Adrenal gland (tissue), 9 donors: ENCODE measurements at regions not wholly inside any gene's neighbourhood (a gene's known extent, or its start where the extent isn't known, plus 50 kb on each side); places are given as distances from the start of the nearest gene placed in this dataset.

ENCODE experiments used
- DNase-seq, 7 donors: peaks; one replicate each; pipeline ENCODE4 v3.0.0-alpha.2; 2019 to 2020
- H3K27ac ChIP-seq, 5 donors: fragments of 200-600 bp; sonication (generic) in 4 of 5; 1 replicate in 3 of 5; 2 replicates in 2 of 5; pipeline versions ENCODE4 v1.5.1 to v1.8.0; 2016 to 2020; ENCODE audit warnings: mild to moderate bottlenecking in 1 of 5
- H3K27me3 ChIP-seq: fragments of 200-600 bp; 2 replicates; pipeline ENCODE4 v1.8.0; 2021
- H3K36me3 ChIP-seq, 2 donors: fragments of 200-600 bp; replicated peaks in 1 of 2; 1 replicate in 1 of 2; 2 replicates in 1 of 2; pipeline versions ENCODE4 v1.5.1 to v1.8.0; 2018 to 2022
- H3K4me1 ChIP-seq, 2 donors: fragments of 200-600 bp; replicated peaks in 1 of 2; 1 replicate in 1 of 2; 2 replicates in 1 of 2; pipeline versions ENCODE4 v1.5.1 to v1.8.0; 2018 to 2021
- H3K4me3 ChIP-seq, 4 donors: fragments of 200-600 bp; sonication (generic) in 3 of 4; one replicate each; pipeline ENCODE4 v1.5.1; 2016 to 2018
- H3K9me3 ChIP-seq, 3 donors: fragments of 200-600 bp; sonication (generic) in 1 of 3; replicated peaks in 1 of 3; 1 replicate in 2 of 3; 2 replicates in 1 of 3; pipeline versions ENCODE4 v1.5.1 to v1.8.0; 2016 to 2021
- CTCF ChIP-seq, 6 experiments: fragments of 450-650 bp in 4 of 6; fragments of 200-600 bp in 2 of 6; sonication (generic) in 1 of 6; IDR thresholded peaks; 1 replicate in 5 of 6; 2 replicates in 1 of 6; pipeline versions ENCODE4 v1.5.1 to v1.8.0; 2016 to 2021; ENCODE audit warnings: antibody characterized with exemption in 6 of 6, mild to moderate bottlenecking in 2 of 6, moderate library complexity in 1 of 6
- POLR2A ChIP-seq, 2 donors: fragments of 450-650 bp; IDR thresholded peaks; one replicate each; pipeline ENCODE4 v1.6.1; 2017; ENCODE audit warnings: antibody characterized with exemption in 2 of 2, mild to moderate bottlenecking in 2 of 2, moderate library complexity in 1 of 2
- WGBS, 4 donors: extraction: QIAGEN DNeasy Blood & Tissue Kit in 2 of 4; methylation state at CpG; one replicate each; pipeline versions ENCODE4 v1.1.5 to v1.1.7; 2013 to 2017; 5-methylcytosine and 5-hydroxymethylcytosine counted together
- intact Hi-C, 2 donors: fragments of 100-400 bp; cut with DNase I; formaldehyde crosslinking; loops; one replicate each; pipeline versions ENCODE4 v1.14.1 to v1.15.0; 2022 to 2023
- donor health status: healthy with polysubstance abuse.
- donor health status: Bipolar disorder and iron deficiency.
- donor health status: DM: yes; HTN: yes; CAD: no.
- donor health status: DM: no; HTN: no; CAD: no.
- donor health status: DM: no; HTN: no; CAD: no.

- TF ChIP-seq CTCF (IDR thresholded peaks at IDR 0.05) = no peak
- no peak for TF ChIP-seq POLR2A (IDR thresholded peaks at IDR 0.05)
- no peaks in the 10 kb centered on the region for H3K36me3 ChIP-seq
- no peak for DNase-seq
- H3K27me3 ChIP-seq = no peaks in the 10 kb centered on the region
- intact Hi-C loops = no loop called here
- H3K27ac ChIP-seq = no peak overlapping the region
- no peaks in the 10 kb centered on the region for H3K4me1 ChIP-seq
- WGBS, 4 donors = 66 to 73% (median 69%) methylated on average over 4 of the region's 4 CpGs
- no peaks in the 10 kb centered on the region for H3K9me3 ChIP-seq
- no peak overlapping the region for H3K4me3 ChIP-seq
Observed at GRCh38 chr13:100940658-100941057, 266.1 kb upstream of the TMTC4 start.

GRCh38 chr13:100933841-100934240 is 259.2 kb upstream of the TMTC4 start:
- no peak overlapping the region for H3K27ac ChIP-seq
- no peak overlapping the region for H3K4me3 ChIP-seq
- H3K36me3 ChIP-seq = no peaks in the 10 kb centered on the region
- no peaks in the 10 kb centered on the region for H3K27me3 ChIP-seq
- H3K4me1 ChIP-seq = no peaks in the 10 kb centered on the region
- intact Hi-C loops = no loop called here
- no peaks in the 10 kb centered on the region for H3K9me3 ChIP-seq
- 89 to 93% (median 91%) methylated on average over 1 of the region's 1 CpG for WGBS, 4 donors
- no peak for DNase-seq
- TF ChIP-seq CTCF (IDR thresholded peaks at IDR 0.05) (no peak), POLR2A (IDR thresholded peaks at IDR 0.05) (no peak)

- H3K4me3 ChIP-seq = no peak overlapping the region
- no peak for TF ChIP-seq POLR2A (IDR thresholded peaks at IDR 0.05)
- TF ChIP-seq CTCF (IDR thresholded peaks at IDR 0.05) = no peak
- no peaks in the 10 kb centered on the region for H3K4me1 ChIP-seq
- DNase-seq = no peak
- H3K9me3 ChIP-seq = no peaks in the 10 kb centered on the region
- no peaks in the 10 kb centered on the region for H3K36me3 ChIP-seq
- peaks cover 3% of the 10 kb centered on the region for H3K27me3 ChIP-seq
- intact Hi-C loops = no loop called here
- WGBS, 4 donors = 63 to 79% (median 72%) methylated on average over 3 of the region's 3 CpGs
- no peak overlapping the region for H3K27ac ChIP-seq
Observed at GRCh38 chr13:100922599-100922998, 248.0 kb upstream of the TMTC4 start.

GRCh38 chr13:100921139-100921538 is 246.5 kb upstream of the TMTC4 start:
- Histone ChIP-seq H3K27me3 (peaks cover 3% of the 10 kb centered on the region), H3K4me3 (no peak overlapping the region), H3K27ac (no peak overlapping the region), H3K9me3 (no peaks in the 10 kb centered on the region), H3K36me3 (no peaks in the 10 kb centered on the region), H3K4me1 (no peaks in the 10 kb centered on the region)
- TF ChIP-seq CTCF (IDR thresholded peaks at IDR 0.05) (no peak), POLR2A (IDR thresholded peaks at IDR 0.05) (no peak)
- 45 to 59% (median 49%) methylated on average over 4 of the region's 4 CpGs for WGBS, 4 donors
- DNase-seq = no peak
- intact Hi-C loops = no loop called here
